ENCODE measurements at regions not wholly inside any gene's neighbourhood (a gene's known extent, or its start where the extent isn't known, plus 50 kb on each side); places are given as distances from the start of the nearest gene placed in this dataset.
"Not testable (repeated sequence)": the region's sequence is repeated elsewhere in the genome, so short reads cannot be mapped to it uniquely, and the experiment has no call there.

GRCh38 chr2:163062524-163062923 is 224.0 kb upstream of the KCNH7 start:
- no peak for DNase-seq

DNA sequence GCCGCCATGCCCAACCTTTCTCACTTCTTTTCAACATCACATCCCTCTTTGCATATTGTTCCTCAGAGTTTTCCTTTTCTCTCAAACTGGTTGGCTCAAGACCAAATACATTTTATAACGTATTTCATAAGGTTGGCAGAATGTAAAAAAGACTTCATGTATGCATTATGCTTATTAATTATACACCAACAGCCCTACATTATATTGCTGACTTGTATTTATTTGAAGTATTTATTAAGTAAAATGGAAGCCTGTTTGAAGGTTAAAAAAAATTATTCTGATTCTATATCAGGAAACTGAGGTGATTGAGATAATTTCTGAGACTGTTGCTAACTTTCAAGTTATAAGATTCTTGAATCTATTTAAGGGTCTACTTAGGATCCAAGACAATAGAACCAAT is 208.0 kb upstream of the KCNH7 start:
- no peak for DNase-seq

GRCh38 chr2:163045830-163046229 is 207.3 kb upstream of the KCNH7 start:
- no peak for DNase-seq

- DNase-seq: no peak
These were observed 205.5 kb upstream of the KCNH7 start for GRCh38 chr2:163044114-163044513.

- DNase-seq: no peak
These were observed 204.6 kb upstream of the KCNH7 start for GRCh38 chr2:163043201-163043600.

DNA sequence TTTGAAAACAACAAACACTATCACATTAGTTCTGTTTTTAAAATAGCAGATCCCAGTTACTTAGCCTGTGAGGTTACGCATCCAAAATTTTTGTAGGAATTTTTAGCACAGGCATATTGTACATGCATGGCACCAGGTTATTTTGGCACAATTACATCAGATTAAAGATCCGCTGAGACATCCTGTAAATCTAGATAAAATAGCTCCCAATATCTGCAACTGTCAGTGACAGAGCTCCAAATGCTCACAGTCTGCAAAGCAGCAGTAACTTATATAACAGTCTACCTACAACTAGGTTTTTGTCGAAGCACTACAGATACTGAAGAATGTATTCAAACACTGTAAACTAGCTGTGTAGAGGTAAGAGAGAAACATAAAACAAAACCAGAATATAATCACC is 200.7 kb upstream of the KCNH7 start:
- DNase-seq: no peak

GRCh38 chr2:163028807-163029206 is 190.2 kb upstream of the KCNH7 start:
- no peak for DNase-seq

DNA sequence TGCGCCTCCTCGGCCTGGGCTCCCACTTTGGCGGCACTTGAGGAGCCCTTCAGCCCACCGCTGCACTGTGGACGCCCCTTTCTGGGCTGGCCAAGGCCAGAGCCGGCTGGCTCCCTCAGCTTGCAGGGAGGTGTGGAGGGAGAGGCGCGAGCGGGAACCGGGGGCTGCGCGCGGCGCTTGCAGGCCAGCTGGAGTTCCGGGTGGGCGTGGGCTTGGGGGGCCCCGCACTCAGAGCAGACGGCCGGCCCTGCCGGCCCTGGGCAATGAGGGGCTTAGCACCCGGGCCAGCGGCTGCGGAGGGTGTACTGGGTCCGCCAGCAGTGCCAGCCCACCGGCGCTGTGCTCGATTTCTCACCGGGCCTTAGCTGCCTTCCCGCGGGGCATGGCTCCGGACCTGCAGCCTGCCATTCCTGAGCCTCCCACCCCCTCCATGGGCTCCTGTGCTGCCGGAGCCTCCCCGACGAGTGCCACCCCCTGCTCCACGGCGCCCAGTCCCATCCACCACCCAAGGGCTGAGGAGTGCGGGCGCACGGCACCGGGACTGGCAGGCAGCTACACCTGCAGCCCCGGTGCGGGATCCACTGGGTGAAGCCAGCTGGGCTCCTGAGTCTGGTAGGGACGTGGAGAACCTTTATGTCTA is 187.7 kb upstream of the KCNH7 start:
- DNase-seq: not testable (repeated sequence)

DNA sequence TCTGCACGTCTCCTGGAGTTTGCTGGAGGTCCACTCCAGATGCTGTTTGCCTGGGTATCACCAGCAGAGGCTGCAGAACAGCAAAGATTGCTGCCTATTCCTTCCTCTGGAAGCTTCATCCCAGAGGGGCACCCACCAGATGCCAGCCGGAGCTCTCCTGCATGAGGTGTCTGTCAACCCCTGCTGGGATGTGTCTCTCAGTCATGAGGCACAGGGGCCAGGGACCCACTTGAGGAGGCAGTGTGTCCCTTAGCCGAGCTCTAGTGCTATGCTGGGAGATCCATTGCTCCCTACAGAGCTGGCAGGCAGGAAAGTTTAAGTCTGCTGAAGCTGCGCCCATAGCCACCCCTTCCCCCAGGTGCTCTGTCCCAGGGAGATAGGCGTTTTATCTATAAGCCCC is 178.3 kb upstream of the KCNH7 start:
- DNase-seq: not testable (repeated sequence)

- DNase-seq: peak; percentile 17
These were observed 172.4 kb upstream of the KCNH7 start for GRCh38 chr2:163011000-163011399.

- no peak for DNase-seq
These were observed 170.1 kb upstream of the KCNH7 start for GRCh38 chr2:163008642-163009041.

DNA sequence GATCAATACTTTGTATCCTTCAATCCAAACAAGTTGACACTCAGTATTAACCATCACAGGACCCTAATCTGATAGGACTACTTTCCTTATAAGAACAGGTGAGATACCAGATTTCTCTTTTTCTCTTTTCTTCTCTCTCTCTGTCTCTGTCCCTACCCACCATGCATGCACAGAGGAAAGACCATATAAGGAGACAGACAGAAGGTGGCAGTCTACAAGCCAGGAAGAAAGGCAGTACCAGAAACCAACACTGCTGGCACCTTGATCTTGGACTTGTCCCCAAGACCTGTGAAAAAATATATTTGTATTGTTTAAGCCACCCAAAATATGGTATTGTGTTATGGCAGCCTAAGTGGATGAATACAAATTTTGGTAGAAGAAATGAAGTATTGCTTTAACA is 156.2 kb upstream of the KCNH7 start:
- DNase-seq: no peak

- DNase-seq: no peak
These were observed 154.3 kb upstream of the KCNH7 start for GRCh38 chr2:162992828-162993227.

DNA sequence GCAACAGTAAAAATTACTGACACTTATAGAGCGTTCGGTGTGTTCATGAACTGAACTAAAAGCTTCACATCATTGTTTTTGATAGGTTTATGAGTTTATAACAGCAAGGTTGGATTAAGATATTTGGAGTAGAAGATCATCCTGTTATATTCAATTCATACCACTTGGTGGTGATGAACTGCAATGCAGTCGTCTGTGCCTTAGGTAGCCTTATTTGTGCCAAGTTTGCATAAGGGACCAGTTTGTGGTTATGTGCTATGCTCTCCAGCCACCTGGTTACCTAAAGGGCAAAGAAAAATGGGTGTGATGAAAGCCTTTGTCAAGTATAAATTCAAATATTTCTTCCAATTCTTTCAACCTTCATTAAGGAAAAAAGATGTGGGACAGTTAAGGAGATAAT is 150.9 kb upstream of the KCNH7 start:
- DNase-seq: peak; percentile 11

DNA sequence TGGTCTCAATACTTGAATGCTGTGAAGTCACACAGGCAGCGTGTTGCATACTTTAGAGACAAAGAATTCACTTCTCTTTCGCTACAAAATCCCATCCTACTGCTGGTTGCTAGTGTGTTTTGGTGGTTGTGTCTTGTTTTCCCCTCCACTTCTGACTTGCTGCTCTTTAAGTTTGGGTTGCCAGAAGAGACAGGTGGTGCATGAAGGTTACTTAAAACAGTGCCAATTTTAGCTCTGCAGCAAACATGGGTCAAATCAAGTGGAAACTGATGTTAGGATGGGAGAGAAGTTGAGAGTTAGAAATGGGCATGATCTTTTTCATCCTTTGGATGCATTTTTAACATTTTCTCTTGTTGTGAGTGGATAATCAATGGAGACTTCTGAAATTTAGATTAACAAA is 136.2 kb upstream of the KCNH7 start:
- DNase-seq: no peak

DNA sequence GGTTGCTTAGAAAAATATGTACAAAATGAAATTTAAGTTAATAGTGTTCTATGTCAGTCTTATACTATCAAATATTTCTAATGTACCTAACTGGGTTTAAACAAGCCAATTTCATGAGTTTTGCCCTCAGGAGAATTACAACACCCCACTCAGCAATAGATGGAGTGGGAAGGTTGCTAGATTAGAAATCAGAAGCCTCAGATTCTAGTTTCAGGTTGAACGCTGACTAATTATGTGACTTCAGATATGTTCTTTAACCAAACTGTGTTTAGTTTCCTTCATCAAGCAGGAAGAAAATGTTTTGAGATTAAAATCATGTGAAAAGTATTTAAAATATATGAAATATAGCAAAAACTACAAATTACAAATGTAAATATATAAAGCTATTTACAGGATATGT is 133.8 kb upstream of the KCNH7 start:
- DNase-seq: no peak

DNA sequence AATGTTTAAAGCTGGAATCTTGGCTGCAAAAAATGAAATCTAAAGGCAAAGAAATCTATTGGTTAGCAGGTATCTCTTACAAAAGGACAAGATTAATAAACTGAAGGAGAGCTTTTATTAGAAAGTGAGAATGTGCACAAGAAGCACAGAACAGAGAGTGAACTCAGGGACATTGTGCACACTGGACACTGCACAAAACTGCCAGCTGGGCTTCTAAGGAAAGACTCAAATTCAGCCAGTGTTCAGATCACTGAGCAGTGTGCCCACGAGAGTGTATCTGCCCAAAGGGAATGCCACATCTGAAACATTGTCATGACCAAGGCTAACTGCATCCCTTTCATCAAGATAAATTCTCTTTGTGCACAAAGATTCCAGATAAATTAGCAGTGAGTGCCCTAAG is 129.7 kb upstream of the KCNH7 start:
- no peak for DNase-seq

DNA sequence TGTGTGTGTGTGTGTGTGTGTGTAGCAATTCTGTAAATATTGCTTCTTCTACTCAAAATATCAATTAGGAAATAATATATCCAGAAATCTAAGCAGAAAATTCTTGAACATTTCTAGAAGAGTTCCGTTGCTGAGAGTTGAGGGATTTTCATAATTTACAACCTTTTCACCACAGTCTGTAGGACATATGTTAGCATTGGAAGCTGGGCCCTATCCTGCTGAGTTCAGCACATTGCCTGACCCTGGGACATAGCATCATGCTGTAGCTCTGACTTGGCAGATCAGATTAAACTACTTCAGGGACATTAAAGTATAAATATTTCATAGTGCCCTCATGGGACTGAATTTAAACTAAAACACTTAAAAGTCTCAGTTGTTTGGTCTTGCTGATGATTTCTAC is 129.2 kb upstream of the KCNH7 start:
- no peak for DNase-seq

- DNase-seq: no peak
These were observed 128.6 kb upstream of the KCNH7 start for GRCh38 chr2:162967147-162967546.

DNA sequence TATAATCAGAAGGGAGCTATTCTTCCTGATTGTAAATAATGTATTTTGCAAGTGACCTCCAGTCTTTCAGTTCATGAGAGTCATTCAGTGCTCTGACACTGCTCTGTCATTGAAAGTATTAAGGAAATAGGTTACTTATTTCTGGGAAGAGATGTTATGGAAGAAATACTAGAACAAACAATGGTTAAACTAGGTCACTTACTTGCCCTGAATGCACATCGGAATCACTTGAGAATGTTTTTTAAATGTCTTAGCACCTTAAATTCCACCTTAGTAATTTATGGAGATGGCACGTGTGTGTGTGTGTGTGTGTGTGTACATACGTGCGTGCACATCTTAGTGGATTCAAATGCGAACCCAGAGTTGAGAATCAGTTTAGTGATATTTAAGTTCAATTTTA is 126.6 kb upstream of the KCNH7 start:
- no peak for DNase-seq

DNA sequence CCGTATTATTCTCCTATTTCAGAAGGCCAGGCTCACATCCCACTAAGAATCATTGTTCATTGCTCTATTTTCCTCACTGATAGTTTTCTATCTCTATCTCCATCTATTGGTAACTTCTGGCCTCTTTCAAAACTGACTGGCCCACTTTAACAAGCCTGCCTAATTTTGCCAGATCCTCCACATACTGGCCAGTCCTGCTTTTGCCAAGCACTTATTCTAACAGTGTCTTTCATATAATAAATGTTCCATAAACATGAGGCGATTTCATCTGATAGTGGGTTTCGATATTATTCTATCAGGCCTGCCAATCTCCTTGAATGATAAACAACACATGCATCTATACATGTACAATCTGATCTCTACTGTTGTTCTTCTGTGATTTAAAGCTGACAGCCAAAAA is 125.9 kb upstream of the KCNH7 start:
- DNase-seq: no peak

GRCh38 chr2:162963156-162963555 is 124.6 kb upstream of the KCNH7 start:
- DNase-seq: no peak

- no peak for DNase-seq
These were observed 107.2 kb upstream of the KCNH7 start for GRCh38 chr2:162945785-162946184.

- DNase-seq: no peak
These were observed 99.8 kb upstream of the KCNH7 start for GRCh38 chr2:162938387-162938786.

GRCh38 chr2:162934191-162934590 is 95.6 kb upstream of the KCNH7 start:
- DNase-seq: no peak

- no peak for DNase-seq
These were observed 93.8 kb upstream of the KCNH7 start for GRCh38 chr2:162932416-162932815.
